ENCODE measurements at regions not wholly inside any gene's neighbourhood (a gene's known extent, or its start where the extent isn't known, plus 50 kb on each side); places are given as distances from the start of the nearest gene placed in this dataset.
"Not testable (repeated sequence)": the region's sequence is repeated elsewhere in the genome, so short reads cannot be mapped to it uniquely, and the experiment has no call there.

DNA sequence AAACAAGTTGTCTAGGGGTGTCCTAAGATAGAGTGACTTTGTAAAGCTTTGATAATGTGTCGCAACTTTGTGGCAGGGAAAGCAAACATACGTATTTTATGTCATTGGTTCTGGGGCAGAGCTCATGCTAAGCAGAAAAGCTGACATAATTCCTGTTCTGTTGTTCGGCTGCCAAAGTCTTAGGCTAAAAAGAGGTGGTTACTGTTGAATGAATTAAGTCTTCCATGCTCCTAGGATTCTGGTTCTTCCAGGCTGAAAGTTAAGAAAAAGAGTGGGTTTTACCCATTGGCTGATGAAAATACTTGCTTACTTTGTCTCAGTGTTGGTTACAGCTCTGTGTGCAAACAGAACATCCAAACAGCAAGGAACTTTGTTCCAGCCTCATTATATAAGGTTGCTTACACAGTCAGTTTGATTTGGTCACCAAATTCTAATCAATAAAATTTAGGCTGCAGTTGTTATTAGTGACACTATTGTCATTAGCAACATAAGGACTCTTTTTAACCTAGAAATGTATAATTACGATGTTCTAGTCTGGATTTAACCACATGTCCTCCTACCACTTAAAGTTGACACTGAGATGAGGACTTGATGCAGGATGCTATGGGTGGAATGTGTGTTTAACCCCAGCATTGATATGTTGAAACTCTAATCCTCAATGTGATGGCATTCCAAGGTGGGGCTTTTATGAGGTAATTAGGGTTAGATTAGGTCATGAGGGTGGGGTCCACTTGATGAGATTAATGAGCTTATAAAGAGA lies 114.0 kb upstream of the GOT2 start:
- TF ChIP-seq, protein P1, sequence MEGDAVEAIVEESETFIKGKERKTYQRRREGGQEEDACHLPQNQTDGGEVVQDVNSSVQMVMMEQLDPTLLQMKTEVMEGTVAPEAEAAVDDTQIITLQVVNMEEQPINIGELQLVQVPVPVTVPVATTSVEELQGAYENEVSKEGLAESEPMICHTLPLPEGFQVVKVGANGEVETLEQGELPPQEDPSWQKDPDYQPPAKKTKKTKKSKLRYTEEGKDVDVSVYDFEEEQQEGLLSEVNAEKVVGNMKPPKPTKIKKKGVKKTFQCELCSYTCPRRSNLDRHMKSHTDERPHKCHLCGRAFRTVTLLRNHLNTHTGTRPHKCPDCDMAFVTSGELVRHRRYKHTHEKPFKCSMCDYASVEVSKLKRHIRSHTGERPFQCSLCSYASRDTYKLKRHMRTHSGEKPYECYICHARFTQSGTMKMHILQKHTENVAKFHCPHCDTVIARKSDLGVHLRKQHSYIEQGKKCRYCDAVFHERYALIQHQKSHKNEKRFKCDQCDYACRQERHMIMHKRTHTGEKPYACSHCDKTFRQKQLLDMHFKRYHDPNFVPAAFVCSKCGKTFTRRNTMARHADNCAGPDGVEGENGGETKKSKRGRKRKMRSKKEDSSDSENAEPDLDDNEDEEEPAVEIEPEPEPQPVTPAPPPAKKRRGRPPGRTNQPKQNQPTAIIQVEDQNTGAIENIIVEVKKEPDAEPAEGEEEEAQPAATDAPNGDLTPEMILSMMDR (conservative IDR thresholded peaks at IDR 0.05; ENCODE audit: low read length): no peak
- H3K4me3 ChIP-seq (ENCODE audit: low read length): no peak overlapping the region
- DNase-seq (ENCODE audit: low read depth): peak; percentile 32

DNA sequence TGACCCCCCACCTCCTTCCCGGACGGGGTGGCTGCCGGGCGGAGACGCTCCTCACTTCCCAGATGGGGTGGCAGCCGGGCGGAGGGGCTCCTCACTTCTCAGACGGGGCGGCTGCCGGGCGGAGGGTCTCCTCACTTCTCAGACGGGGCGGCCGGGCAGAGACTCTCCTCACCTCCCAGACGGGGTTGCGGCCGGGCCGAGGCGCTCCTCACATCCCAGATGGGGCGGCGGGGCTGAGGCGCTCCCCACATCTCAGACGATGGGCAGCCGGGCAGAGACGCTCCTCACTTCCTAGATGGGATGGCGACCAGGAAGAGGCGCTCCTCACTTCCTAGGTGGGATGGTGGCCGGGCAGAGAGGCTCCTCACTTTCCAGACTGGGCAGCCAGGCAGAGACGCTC lies 112.1 kb upstream of the GOT2 start:
- H3K4me3 ChIP-seq (ENCODE audit: low read length); DNase-seq (ENCODE audit: low read depth): not testable (repeated sequence)

DNA sequence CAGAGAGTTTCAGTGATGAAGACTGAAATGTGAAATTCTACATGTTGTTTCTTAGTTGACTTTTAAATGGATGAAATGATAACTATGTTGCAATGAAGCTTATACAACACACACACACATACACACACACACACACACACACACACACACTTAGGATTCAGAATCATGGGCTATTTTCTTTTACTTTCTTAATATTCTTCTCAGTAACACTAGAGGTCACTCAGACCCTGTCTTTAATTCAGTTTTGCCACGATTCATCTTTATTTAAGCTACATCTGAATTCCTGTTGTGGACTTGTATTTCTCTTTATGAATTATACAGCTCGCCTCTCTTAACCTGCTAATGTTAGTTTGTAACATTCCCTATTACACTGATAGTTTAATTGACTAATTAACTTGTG lies 109.6 kb upstream of the GOT2 start:
- peak; percentile 57 for DNase-seq (ENCODE audit: low read depth)
- TF ChIP-seq, protein P1 (conservative IDR thresholded peaks at IDR 0.05; ENCODE audit: low read length): peak; percentile 49
- no peak overlapping the region for H3K4me3 ChIP-seq (ENCODE audit: low read length)

DNA sequence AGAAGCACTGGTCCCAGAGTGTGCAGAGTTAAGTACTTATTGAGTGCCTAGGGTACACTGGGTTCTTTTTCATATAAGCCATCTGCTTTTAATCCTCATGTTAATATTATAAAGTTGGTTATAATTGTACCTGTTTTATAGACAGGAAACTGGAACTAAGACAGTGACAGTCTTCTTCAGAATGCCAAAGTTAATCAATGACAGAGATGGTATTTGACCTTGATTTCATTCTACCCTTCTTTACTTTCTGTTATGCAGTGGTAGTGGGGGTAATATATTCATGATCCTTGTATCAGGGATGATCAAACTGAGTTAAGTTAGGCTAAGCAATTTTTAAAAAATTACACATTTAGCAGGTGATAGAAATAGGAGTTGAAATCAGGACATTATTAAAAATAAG lies 108.6 kb upstream of the GOT2 start:
- no peak for DNase-seq (ENCODE audit: low read depth)
- H3K4me3 ChIP-seq (ENCODE audit: low read length): no peak overlapping the region
- TF ChIP-seq, protein P1 (conservative IDR thresholded peaks at IDR 0.05; ENCODE audit: low read length): no peak

DNA sequence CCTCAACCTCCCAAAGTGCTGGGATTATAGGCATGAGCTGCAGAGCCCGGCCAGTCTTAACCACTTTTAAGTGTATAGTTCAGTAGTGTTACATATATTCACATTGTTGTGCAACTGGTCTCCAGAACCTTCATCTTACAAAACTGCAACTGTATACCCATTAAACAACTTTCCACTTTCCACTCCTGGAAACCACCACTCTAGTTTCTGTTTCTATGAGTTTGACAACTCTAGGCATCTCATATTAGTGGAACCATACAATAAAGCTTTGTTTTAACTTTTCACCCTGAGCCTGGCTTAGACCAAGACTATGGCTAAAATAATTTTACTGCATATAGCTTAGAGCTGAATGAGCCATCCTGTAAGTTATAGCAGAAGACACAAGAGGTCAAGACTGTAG lies 108.0 kb upstream of the GOT2 start:
- no peak overlapping the region for H3K4me3 ChIP-seq (ENCODE audit: low read length)
- no peak for DNase-seq (ENCODE audit: low read depth)
- TF ChIP-seq, protein P1 (conservative IDR thresholded peaks at IDR 0.05; ENCODE audit: low read length): no peak

DNA sequence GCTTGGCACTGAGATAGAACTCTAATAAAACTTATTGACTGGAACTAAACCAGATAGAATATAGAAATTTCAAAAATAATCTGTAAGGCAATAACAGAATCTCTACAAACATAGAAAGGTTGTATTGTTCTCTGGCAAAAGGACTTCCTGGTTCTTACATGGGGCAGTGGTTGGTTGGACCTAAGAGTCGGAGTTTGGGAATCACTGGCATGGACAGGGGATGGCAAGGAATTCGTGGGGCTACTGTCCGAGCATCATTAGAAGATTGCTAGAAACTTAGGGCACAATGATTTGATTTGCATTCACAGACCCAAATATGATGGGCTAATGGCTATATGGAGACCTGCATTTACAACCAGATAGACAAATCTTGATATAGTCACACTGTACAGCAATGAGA lies 103.8 kb upstream of the GOT2 start:
- TF ChIP-seq, protein P1 (conservative IDR thresholded peaks at IDR 0.05; ENCODE audit: low read length): no peak
- no peak overlapping the region for H3K4me3 ChIP-seq (ENCODE audit: low read length)
- DNase-seq (ENCODE audit: low read depth): no peak

DNA sequence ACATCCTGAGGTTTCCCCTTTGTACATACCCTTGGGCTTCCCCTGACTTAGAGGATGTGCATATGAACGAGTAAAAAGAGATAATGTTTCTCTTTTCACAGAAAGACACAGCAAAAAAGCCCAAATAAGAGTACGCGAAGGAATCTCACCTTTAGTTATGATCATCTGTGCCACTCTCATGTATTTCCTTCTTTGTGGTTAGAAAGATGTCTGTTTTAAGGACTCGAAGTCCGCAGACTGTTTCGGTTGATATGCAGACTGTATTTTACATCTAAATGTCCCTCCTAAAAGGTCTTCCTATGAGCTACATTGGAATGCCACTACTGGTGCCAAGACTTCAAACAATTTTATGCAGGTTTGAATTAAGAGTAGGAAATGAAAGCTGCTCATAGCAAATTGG lies 102.3 kb upstream of the GOT2 start:
- H3K4me3 ChIP-seq (ENCODE audit: low read length): no peak overlapping the region
- TF ChIP-seq, protein P1 (conservative IDR thresholded peaks at IDR 0.05; ENCODE audit: low read length): no peak
- DNase-seq (ENCODE audit: low read depth): no peak

Measured in AG10803 (cell line).